HG03457 (cell line): ENCODE measurements at regions not wholly inside any gene's neighbourhood (a gene's known extent, or its start where the extent isn't known, plus 50 kb on each side); places are given as distances from the start of the nearest gene placed in this dataset.
"Not testable (repeated sequence)": the region's sequence is repeated elsewhere in the genome, so short reads cannot be mapped to it uniquely, and the experiment has no call there.

Experiments
- ATAC-seq: cut with Tn5 transposase; IDR thresholded peaks from one replicate; pipeline ENCODE4 v1.9.1; 2021; ENCODE audit warnings: moderate number of reproducible peaks; ENCODE audit not compliant: unreplicated experiment

- no peak for ATAC-seq
Observed at GRCh38 chr2:149731079-149731478, 143.5 kb upstream of the MMADHC start.

GRCh38 chr2:149729586-149729985 lies 142.0 kb upstream of the MMADHC start:
- no peak for ATAC-seq

- ATAC-seq, result no peak
Observed at GRCh38 chr2:149727927-149728326, 140.4 kb upstream of the MMADHC start.

GRCh38 chr2:149725234-149725633 lies 137.7 kb upstream of the MMADHC start:
- no peak for ATAC-seq

GRCh38 chr2:149724091-149724490 lies 136.5 kb upstream of the MMADHC start:
- ATAC-seq, result no peak

- ATAC-seq, result no peak
Observed at GRCh38 chr2:149720615-149721014, 133.0 kb upstream of the MMADHC start.

GRCh38 chr2:149719695-149720094 lies 132.1 kb upstream of the MMADHC start:
- ATAC-seq, result no peak

GRCh38 chr2:149716687-149717086 lies 129.1 kb upstream of the MMADHC start:
- no peak for ATAC-seq

GRCh38 chr2:149715894-149716293 lies 128.3 kb upstream of the MMADHC start:
- no peak for ATAC-seq

GRCh38 chr2:149715005-149715592 lies 127.5 kb upstream of the MMADHC start:
- ATAC-seq, result no peak

- no peak for ATAC-seq
Observed at GRCh38 chr2:149709496-149710263, 122.1 kb upstream of the MMADHC start.

GRCh38 chr2:149703281-149703680 lies 115.7 kb upstream of the MMADHC start:
- no peak for ATAC-seq

GRCh38 chr2:149702571-149702970 lies 115.0 kb upstream of the MMADHC start:
- ATAC-seq, result no peak

- no peak for ATAC-seq
Observed at GRCh38 chr2:149701241-149701640, 113.7 kb upstream of the MMADHC start.

GRCh38 chr2:149692961-149693396 lies 105.4 kb upstream of the MMADHC start:
- ATAC-seq, result no peak

GRCh38 chr2:149690825-149691224 lies 103.2 kb upstream of the MMADHC start:
- ATAC-seq, result no peak

GRCh38 chr2:149687052-149687427 lies 99.5 kb upstream of the MMADHC start:
- no peak for ATAC-seq

GRCh38 chr2:149686136-149687051 lies 98.8 kb upstream of the MMADHC start:
- no peak for ATAC-seq

- ATAC-seq, result not testable (repeated sequence)
Observed at GRCh38 chr2:149685401-149685800, 97.8 kb upstream of the MMADHC start.

- no peak for ATAC-seq
Observed at GRCh38 chr2:149679286-149679685, 91.7 kb upstream of the MMADHC start.

GRCh38 chr2:149677416-149677815 lies 89.8 kb upstream of the MMADHC start:
- ATAC-seq, result no peak

GRCh38 chr2:149670086-149670485 lies 82.5 kb upstream of the MMADHC start:
- no peak for ATAC-seq
